GM21360 (cell line): ENCODE measurements at regions not wholly inside any gene's neighbourhood (a gene's known extent, or its start where the extent isn't known, plus 50 kb on each side); places are given as distances from the start of the nearest gene placed in this dataset.
A peak's percentile ranks its signal among the peaks of the same experiment; 100 is the strongest.
"Not testable (repeated sequence)": the region's sequence is repeated elsewhere in the genome, so short reads cannot be mapped to it uniquely, and the experiment has no call there.

ENCODE experiments used
- ATAC-seq: cut with Tn5 transposase; IDR thresholded peaks from one replicate; pipeline ENCODE4 v1.9.1; 2021; ENCODE audit warnings: mild to moderate bottlenecking, moderate library complexity; ENCODE audit not compliant: unreplicated experiment

DNA sequence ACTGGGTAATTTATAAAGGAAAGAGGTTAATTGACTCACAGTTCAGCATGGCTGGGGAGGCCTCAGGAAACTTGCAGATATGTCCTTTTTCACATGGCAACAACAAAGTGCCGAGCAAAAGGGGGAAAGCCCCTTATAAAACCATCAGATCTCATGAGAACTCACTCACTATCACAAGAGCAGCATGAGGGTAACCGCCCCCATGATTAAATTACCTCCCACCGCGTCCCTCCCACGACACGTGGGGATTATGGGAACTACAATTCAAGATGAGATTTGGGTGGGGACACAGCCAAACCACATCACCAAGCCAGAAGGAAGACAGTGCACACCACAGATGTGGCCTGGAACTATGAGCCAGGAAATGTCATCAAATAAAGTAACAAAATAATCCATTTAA is 292.8 kb downstream of the FOXO1 start:
- ATAC-seq: not testable (repeated sequence)

DNA sequence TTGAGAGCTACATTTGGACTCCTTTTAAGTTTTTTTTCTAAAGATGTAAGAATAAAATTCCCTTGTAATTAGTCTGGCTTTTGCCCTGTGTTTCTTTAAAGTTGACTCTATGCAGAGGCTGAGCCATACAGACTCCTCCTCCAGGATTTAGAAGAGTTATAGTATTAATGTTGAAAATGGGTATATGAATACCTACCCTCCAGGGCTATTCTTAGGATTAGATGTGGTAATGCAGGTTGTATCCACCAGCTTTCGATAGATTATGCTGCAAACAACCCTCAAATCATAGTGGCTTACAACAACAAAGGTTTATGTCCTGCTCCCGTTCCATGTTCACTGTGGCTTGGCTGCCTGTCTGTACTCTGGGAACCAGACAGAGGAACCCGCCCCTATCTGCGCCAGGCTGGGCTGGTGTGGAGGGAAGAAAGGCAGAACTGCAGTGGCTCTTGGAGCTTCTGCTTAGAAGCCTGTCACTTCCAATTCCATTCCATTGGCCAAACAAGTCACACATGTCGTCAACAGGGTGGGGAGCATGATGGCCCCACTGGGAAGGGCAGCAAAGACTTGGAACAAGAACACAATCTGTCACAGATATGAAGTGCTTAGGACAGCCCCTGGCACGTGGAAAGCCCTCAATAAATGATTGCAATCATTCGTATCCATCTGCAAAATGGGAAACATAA is 290.8 kb downstream of the FOXO1 start:
- ATAC-seq: no peak

DNA sequence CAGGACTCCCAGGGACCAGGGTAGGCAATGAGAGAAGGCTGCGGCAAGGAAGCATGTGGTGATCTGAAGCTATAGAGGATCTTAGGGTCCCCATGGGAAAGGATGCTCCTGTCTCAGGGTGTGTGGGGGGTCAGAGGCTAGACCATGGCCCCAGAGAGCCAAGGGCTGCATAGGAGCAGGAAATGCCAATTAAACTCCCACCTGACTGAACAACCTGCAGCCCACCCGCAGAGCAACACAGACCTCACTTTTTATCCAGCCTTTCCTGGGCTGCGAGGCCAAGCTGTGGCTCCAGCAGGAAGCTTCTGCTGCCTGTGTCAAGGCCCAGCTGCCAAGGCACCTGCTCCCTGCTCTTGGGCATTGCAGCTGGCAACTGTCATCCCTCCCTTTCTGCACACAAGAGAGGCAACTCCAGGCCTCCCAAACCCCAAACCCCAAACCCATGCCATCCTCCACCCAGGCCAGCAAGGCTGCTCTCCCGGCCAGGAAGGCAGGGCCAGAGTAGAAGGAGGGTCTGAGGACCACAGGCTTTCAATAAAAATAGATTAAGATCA is 290.1 kb downstream of the FOXO1 start:
- no peak for ATAC-seq

DNA sequence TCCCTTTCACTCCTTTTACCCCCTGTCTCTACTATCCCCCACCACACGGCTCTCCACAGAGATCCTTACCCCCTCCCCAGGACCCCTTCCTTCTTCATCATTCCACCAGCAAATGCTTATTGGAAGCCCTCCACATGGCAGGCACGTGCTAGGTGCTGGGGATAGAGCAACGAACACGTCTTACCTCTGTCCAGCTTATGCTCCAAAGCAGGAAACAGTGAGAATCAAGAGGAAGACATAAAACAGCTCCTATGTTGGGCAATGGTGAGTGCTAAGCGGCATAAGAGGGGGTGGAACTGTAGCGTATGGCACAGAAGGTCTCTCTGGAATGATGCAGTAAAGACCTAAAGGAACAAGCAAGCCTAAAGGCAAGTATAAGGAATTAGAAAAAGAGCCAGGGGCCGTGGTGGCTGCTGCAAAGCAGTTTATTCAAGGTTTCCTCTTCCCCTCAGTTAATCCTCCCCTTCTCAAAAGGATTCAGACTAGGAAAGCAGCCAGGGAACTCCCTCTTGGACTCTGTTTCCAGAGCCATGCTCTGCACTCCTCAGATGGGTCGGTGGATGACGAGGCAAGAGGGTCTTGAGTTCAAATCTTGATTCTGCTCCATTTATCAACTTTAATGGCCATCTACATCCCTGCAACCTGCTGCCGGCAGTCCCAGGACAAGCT is 289.4 kb downstream of the FOXO1 start:
- no peak for ATAC-seq

DNA sequence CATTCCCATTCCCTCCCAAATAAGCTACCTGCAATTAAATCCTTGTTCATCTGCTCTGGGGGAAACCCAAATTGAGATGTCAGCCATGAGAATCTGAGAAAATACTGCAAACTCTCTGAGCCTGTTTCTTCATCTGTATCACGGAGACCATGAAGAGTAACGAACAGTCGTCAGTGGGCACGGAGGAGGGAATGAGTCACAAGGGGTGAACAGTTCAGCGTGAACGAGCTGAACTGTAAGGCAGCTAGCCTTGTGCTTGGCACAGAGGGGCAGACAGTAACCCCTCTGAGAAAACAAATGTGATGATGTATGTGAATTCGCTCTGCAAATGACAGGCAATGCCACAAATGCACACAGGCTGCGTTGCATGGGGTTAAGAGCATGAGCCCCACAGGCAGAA is 288.7 kb downstream of the FOXO1 start:
- no peak for ATAC-seq

DNA sequence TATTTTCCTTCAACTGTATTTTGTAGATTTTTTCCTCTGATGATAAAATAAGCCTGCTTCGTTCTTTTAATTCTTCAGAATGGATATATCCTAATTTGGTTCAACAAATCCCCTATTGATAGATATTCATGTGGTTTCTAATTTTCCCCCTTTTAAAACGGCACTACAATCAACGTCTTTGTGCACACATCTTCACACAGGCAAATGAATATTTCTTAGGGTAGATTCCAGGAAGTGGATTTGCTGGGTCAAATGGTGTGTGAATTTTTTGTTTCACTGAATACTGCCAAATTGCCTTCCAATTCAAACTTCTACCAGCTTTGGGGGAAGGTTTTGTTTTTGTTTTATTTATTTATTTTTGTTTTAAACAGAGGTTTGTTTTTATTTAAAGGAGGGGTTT is 287.2 kb downstream of the FOXO1 start:
- no peak for ATAC-seq

DNA sequence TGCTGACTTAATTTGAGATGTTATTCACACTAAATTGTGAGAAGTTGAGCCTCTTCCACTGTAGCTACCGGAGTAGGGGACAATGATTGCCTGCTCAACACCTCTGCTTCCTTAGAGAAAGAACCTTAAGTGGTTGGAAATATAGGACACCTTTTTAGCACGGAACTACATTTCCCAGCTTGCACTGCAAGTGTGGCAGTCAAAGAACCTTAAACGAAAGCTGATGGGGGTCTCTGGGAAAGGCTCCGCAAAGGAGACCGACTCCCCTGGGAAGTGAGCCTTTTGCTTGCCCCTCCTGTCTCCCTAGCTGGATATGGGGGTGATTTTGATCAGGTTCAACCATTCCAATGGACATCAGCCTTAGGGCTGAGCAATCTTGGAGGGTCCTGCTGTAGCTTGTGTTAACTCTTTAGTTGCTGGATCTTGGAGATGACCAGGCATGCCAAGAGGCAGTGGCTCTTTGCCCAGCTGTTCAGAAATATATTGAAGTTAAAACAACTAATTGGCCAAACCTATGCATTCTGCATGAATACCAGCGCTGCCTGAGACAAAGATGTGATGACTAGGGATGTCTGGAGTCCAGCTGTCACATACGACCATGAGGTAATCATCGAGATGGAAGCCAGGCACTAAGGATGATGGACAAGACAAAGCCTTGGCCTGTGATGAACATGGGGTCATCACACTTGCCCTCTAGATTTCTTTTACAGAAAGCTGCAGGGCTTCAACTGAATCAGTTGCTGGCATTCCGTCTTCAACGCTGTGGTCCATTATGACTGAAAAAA is 286.5 kb downstream of the FOXO1 start:
- no peak for ATAC-seq

DNA sequence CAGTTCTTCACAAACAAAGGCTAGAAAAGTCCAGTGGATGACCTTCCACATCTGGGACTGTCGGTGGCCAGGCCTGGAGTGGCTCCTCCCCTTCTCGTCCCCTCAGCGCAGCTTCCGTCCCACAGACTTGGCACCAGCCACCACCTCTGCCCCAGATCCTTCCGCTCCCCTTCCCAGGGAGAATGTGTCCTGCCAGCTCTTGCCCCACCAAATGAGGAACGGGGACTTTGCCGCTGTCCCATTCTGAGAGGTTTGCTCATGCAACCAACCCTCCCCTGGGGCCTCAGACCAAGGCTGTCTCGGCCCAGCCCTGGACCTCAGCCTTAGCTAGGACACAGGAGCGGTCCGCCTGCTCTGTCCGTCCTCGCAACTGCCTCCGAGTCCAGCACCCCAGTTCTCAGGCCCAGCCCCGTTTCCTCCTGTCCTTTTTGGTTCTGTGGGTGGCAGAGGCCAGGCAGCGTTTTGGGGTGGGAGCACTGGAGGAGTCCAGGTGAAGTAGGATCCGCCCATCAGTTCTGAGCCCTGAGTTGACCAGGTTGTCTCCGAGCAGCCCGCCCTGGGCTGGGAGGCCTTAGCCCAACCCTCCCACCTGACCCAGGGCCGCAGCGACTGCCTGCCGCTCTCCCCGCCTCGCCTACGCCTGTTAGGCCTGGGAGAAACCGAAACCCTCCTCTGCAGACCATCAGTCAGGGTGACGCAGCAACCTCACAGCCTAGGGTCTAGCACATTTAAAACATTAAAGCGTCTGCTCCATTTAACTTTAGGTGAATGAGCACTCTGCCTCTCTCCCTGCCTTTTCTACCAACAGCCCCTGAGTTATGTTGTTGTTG is 284.3 kb downstream of the FOXO1 start:
- no peak for ATAC-seq

DNA sequence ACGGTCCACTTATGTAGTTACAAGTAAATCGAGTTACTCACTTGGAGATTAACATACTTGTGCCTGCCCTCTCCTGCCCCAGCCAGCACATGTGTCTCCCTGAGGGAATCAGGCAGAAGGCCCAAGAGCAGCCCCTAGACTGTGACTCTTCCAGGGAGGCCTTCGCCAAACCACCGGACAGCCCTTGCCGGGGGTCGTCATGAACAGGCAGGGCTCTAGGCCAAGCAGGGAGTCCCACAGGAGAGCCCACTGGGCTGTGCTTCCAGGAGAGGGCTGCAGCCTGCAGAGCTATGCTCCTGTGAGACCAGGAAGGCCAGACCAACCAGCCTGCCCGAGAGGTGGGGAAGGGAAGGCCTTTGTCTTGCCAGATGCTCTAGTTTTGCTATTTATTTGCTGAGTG is 283.3 kb downstream of the FOXO1 start:
- ATAC-seq: no peak

DNA sequence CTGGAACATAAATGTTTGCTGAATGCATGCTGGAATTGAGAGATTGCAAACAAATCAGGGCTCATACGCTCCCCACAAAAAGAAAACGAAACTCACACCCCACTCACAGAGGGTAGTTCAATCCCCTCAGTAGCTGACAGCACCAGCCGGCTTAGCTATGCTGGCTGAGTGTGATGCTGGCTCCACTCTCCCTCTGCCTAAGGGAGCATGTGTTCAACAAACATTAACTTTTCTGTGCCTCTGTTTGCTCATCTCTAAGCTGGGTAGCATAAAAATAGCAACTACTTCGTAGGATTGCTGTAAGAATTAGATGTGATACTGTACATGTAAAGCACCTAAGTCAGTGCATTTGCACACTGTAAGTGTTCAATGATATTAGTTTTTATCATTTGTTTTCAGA is 282.6 kb downstream of the FOXO1 start:
- no peak for ATAC-seq

DNA sequence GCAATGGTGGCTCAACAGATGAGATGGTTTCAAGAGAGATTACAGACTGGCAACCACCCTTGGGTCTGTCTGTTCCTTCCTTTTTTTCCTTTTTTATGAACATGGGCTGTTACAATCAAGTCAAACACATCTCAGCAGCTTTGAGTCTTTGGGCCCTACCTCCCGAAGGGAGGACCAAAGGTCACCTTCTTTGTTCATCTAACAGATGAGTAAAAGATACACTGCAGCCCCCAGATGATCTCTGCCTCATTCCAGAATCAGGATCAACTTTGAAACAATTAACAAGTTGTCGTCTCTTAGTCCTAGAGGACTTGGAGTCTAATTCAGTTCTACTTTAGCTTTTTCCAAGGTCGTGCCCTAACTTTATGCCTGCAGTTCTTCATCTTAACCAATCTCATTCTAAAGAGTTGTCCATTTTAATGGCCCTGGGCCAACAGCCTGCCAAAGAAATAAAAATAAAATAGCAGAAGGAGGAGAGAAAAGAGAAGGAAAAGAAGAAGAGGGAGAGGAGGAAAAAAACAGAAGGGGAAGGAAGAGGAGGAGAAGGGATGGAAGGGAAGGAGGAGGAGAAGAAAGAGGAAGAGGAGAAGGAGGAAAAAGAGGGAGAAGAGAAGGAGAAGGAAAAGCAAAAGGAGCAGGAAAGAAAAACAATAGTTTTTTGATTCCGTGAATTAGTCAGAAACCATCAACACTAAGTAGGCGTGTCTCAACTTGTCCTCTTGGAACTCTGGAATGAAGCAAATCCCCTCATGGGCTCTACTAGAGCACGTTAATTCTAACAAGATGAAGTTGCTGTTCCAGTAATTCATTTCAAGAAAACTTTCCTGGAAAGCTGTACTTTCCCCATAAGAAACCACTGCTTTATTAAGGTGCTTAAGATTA is 281.2 kb downstream of the FOXO1 start:
- no peak for ATAC-seq

DNA sequence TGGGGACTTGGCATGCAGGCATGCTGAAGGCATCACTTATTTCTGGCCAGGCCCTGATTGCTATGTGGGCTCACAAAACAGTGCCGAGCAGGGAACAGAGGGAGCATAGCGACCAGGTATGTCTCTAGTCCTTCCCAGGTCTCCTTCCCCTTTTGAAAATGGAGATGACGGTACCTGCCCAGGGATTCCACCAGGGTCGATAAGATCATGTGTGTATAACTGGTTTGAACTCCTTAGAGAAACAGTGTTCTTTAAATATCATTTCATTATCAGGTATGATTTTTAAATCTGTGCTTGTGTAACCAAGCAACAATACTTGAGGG is 280.6 kb downstream of the FOXO1 start:
- no peak for ATAC-seq

DNA sequence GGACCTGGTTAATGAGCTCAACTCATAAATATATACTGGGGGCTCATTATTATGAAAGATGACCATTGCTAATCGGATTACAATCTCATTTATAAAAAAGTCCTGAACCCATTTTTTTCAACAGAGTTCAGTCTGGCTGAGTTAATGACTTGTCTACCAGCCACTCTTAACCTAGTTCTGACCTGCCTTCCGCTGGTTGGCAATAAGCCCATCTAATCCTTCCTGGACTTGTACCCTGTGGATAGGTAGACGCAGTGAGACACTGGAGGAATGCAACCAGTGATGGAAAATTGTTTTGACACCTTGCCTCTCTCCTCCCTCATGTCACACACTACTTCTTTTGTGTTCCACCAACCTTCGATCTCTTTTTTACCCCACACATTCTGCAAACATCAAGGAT is 279.9 kb downstream of the FOXO1 start:
- no peak for ATAC-seq

DNA sequence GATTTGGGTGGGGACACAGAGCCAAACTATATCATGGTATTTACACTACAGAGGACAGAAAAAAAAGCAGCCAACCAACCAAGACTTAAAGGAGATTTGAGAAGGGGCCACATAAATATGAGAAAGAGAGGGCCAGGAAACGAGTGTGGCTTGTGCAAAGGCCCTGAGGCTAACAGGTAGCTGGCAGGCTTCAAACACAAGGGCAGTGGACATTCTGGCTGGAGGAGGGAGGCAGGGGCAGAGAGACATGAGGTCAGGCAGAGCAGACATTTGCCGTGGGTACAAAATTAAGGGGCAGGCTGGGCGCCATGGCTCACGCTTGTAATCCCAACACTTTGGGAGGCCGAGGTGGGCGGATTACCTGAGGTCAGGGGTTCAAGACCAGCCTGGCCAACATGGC is 278.7 kb downstream of the FOXO1 start:
- no peak for ATAC-seq

DNA sequence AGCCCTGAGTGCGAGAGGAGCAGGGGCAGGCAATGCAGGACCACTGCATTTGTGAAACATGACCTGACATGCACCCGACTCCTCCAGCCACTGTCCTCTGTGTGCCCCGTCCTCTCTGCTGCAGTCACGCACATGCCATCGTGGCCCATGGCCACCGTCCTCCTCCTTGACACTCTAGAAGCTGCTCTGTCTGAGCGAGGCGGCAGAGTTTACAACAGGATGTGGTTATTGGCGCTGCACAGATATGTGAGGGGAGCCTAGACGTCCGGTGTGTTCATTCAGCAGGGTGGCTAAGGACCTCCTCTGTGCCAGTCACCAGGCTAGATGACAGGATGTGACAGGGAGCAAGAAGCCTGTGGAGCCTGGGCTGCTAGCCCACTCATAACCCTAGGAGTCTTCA is 277.8 kb downstream of the FOXO1 start:
- peak; percentile 97 for ATAC-seq

DNA sequence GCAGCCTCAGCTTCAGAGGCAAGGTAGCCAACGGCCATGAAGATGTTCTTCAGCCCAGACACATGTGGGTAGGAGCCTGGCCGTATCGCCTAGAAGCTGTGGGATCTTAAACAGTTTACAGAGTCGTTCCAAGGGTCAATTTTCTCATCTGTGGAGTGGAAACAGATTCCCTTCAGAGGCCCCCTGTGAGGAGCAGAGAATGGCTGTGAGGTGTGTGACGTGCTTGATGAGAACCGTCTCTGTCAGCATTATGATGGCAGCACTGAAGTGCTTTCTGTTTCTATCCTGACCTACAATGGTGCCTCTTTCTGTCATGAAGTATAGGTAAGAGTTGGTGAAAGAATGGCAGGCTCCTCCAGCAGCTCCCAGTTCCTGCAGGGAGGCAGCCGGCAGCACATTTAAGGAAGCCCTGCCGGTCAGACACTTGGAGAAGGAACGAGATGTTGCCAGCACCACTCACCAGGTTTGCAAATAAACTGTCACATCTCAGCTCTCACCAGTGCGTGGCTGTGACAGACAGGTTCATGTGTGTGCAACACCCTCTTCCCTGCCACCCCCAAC is 277.3 kb downstream of the FOXO1 start:
- peak; percentile 62 for ATAC-seq

DNA sequence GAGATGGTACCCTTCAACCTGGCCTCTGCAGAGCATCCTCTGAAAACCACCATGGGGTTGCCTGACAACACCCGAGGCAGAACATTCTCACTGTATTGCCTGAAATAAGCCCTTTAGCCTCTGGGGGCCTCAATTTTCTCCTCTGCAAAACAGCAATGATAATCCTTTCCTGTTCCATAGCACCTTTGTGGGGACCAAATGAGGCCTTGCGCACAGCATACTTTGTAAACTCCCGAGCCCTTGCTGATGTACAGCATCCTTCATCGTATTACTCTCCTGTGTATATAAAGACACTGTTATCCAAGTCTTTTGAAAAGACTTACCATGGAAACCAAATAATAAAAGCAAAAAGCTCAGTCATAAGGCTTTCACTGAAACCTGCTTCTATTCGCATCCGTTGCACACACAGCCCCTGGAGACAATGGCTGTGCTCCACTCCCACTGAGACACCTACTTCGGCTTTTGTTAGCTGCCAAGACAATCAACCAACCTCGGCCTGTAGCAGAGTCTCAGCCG is 276.0 kb downstream of the FOXO1 start:
- ATAC-seq: no peak

DNA sequence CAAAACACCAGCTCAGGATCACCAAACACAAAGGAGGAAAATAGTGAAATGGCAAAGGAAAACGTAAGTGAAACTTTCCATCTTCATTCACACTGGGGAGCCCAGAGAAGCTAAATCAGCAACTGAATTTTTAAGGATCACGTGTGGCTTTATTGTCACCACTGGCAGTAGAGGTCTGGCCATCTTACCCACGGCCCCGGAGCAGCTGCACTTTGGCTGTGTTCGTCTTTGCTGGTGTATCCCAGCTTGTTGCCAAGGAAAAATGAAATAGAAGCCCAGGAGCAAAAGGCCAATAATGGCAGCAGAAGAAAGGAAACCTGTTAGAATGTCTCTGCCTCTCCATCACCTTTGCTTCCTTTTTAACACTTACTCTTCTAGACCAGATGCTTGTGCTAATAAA is 274.7 kb downstream of the FOXO1 start:
- no peak for ATAC-seq

DNA sequence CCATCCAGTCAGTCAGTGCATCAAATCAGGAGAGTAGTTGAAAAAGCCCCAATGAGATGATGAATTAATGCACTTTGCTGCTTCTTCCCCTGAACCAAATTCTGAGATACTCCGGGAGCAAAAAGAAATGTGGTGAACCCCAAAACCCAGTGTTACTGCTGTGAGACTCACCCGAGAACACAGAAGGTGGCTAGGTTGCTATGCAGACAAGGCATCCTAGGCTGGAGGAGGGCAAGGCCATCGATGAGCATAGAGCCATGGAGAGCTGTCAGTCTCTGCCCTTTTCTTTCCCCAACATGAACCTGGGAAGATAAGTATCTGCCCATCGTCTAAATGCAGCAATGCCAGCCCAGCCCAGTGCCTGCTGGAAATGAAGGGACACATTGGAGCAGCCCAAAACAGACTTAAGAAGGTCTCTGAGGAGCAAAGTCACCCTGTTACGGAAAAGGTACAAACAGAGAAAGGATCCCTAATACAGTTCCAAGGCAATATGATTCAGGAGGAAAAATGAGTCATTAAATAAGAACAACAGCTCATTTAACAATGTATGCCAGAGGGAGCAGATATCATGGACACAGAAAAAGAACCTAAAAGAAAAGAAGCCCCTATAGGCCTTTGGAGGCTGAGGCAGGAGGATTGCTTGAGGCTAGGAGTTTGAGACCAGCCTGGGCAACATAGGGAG is 272.0 kb downstream of the FOXO1 start:
- ATAC-seq: no peak
